Breast epithelium (tissue), 4 donors: ENCODE measurements at regions not wholly inside any gene's neighbourhood (a gene's known extent, or its start where the extent isn't known, plus 50 kb on each side); places are given as distances from the start of the nearest gene placed in this dataset.

Source experiments
- DNase-seq, 2 donors: peaks; one replicate each; pipeline ENCODE4 v3.0.0-alpha.2; 2019; ENCODE audit warnings: low spot score in 2 of 2
- H3K27ac ChIP-seq, 2 donors: fragments of 200-600 bp; sonication (generic) in 1 of 2; one replicate each; pipeline ENCODE4 v1.5.1; 2016 to 2019; ENCODE audit warnings: mild to moderate bottlenecking in 1 of 2
- H3K27me3 ChIP-seq, 2 donors: fragments of 200-600 bp; sonication (generic) in 1 of 2; one replicate each; pipeline versions ENCODE4 v1.5.1 to v1.6.0; 2017 to 2019; ENCODE audit warnings: control low read depth in 1 of 2, mild to moderate bottlenecking in 1 of 2
- H3K36me3 ChIP-seq: fragments of 200-600 bp; one replicate; pipeline ENCODE4 v1.5.1; 2019
- H3K4me1 ChIP-seq, 2 donors: fragments of 200-600 bp; sonication (generic); one replicate each; pipeline ENCODE4 v1.5.1; 2016 to 2019; ENCODE audit warnings: control low read depth in 1 of 2
- H3K4me3 ChIP-seq, 3 donors: fragments of 200-600 bp; sonication (generic); 1 replicate in 2 of 3; 2 replicates in 1 of 3; pipeline ENCODE4 v1.5.1; 2016 to 2019; ENCODE audit warnings: mild to moderate bottlenecking in 3 of 3, moderate library complexity in 2 of 3
- H3K9me3 ChIP-seq, 2 donors: fragments of 200-600 bp; sonication (generic) in 1 of 2; one replicate each; pipeline ENCODE4 v1.5.1; 2016 to 2019; ENCODE audit warnings: control low read depth in 1 of 2
- POLR2A ChIP-seq: fragments of 450-650 bp; IDR thresholded peaks from one replicate; pipeline ENCODE4 v1.6.1; 2016; ENCODE audit warnings: antibody characterized with exemption, mild to moderate bottlenecking, moderate library complexity
- POLR2AphosphoS5 ChIP-seq, 3 donors: sonication (generic); formaldehyde crosslinking; IDR thresholded peaks; one replicate each; pipeline ENCODE4 v1.6.1; 2017; ENCODE audit warnings: antibody characterized with exemption in 3 of 3
- intact Hi-C: fragments of 100-400 bp; cut with DNase I; formaldehyde crosslinking; loops from one replicate; pipeline ENCODE4 v1.15.1; 2023; ENCODE audit warnings: low total_unique reads
- TF ChIP-seq, protein P1 (sequence below), 3 donors: fragments of 450-650 bp; IDR thresholded peaks; one replicate each; pipeline ENCODE4 v1.5.1; 2016 to 2017; ENCODE audit warnings: antibody characterized with exemption in 3 of 3, mild to moderate bottlenecking in 3 of 3, moderate library complexity in 3 of 3

DNA sequence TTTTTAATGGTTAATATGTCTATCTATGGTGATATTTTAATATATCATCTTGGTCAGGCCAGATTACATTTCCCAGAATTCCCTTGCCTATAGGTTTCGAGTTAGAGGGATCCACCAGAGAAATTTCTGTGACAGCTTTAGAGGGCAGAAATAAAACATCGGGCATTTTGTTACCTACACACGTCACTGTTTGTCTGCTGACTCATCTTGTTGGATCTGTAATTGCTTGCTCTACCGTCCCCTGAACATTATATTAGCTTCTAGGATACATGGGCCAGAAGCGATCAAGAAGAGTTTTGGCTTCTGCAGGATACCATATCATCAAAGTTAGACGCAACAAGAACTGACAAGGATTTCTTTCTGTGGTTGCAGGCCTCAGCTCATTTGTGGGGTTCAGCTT is 795.8 kb upstream of the GCFC2 start:
- no peak overlapping the region for H3K4me3 ChIP-seq
- no peaks in the 10 kb centered on the region for H3K9me3 ChIP-seq
- H3K4me1 ChIP-seq, result no peaks in the 10 kb centered on the region
- intact Hi-C loops, result no loop called here
- no peaks in the 10 kb centered on the region for H3K27me3 ChIP-seq
- no peak overlapping the region for H3K27ac ChIP-seq
- no peak for TF ChIP-seq POLR2AphosphoS5 (IDR thresholded peaks at IDR 0.05)
- DNase-seq, result no peak
- no peaks in the 10 kb centered on the region for H3K36me3 ChIP-seq

DNA sequence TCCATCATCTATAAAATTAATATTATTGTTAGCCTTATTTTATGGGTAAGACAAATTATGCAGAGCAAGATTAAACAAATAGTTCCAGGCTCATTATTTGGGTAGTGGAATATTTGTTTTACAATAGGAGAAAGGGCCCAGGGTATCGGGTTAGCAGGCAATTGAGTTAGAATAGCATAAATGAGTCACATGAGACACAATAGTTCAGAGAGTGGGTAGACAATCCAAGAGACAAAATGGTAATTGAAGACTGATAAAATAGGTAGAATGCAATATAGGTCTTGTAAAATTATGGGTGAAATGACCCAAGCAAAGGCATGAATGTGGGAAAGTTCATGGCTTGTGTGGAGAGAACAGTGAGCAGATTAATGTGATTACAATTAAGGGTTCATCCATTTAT is 790.9 kb upstream of the GCFC2 start:
- no peak for DNase-seq
- H3K4me3 ChIP-seq, result no peak overlapping the region
- H3K36me3 ChIP-seq, result no peaks in the 10 kb centered on the region
- intact Hi-C loops, result no loop called here
- no peaks in the 10 kb centered on the region for H3K4me1 ChIP-seq
- no peaks in the 10 kb centered on the region for H3K9me3 ChIP-seq
- H3K27ac ChIP-seq, result no peak overlapping the region
- TF ChIP-seq, protein P1, sequence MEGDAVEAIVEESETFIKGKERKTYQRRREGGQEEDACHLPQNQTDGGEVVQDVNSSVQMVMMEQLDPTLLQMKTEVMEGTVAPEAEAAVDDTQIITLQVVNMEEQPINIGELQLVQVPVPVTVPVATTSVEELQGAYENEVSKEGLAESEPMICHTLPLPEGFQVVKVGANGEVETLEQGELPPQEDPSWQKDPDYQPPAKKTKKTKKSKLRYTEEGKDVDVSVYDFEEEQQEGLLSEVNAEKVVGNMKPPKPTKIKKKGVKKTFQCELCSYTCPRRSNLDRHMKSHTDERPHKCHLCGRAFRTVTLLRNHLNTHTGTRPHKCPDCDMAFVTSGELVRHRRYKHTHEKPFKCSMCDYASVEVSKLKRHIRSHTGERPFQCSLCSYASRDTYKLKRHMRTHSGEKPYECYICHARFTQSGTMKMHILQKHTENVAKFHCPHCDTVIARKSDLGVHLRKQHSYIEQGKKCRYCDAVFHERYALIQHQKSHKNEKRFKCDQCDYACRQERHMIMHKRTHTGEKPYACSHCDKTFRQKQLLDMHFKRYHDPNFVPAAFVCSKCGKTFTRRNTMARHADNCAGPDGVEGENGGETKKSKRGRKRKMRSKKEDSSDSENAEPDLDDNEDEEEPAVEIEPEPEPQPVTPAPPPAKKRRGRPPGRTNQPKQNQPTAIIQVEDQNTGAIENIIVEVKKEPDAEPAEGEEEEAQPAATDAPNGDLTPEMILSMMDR (IDR thresholded peaks at IDR 0.05), result no peak
- TF ChIP-seq POLR2A (no peak), POLR2AphosphoS5 (IDR thresholded peaks at IDR 0.05) (no peak)
- no peaks in the 10 kb centered on the region for H3K27me3 ChIP-seq

DNA sequence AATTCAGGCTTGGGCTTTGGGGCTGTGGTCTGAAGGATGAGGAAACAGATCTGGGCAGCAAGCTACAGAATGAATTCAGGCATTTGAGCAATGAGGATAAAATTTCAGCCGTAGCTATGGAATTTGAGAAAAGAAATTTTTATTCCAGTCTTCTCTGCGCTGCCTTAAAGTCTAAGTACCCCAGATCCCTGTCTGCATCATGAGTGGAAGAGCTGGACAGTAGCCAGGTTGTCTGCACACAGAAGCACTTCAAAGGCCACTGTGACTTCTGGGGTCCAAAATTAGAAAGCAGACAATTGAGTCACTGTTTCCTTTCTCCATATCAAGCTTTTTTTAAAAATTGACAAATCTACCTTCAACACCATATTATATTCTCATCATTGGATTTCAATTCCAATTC is 787.6 kb upstream of the GCFC2 start:
- TF ChIP-seq POLR2A, result no peak
- TF ChIP-seq, protein P1 (IDR thresholded peaks at IDR 0.05), result no peak
- no peak for TF ChIP-seq POLR2AphosphoS5 (IDR thresholded peaks at IDR 0.05)
- intact Hi-C loops, result no loop called here
- Histone ChIP-seq H3K4me3 (no peak overlapping the region), H3K9me3 (no peaks in the 10 kb centered on the region), H3K4me1 (no peaks in the 10 kb centered on the region), H3K36me3 (no peaks in the 10 kb centered on the region), H3K27me3 (no peaks in the 10 kb centered on the region), H3K27ac (no peak overlapping the region)
- no peak for DNase-seq

DNA sequence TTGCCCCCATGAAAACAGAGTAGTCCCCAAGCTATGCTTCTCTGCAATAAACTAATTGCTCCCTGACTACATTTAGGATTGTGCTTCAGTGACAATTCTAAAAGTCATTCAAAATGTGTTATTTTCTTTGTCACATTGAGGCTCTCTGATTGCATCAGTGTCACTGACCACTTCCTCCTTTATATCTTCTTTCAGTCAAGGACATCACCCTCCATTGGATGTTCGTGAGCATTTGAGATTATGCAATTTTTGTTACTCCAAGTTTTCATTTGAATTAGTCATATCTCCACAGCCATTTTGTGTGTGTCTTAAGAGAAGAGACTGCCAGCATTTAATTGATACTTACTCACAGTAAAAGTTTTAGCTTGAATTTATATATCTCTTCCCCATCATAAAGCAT is 780.8 kb upstream of the GCFC2 start:
- TF ChIP-seq POLR2AphosphoS5 (IDR thresholded peaks at IDR 0.05) (no peak), POLR2A (no peak)
- TF ChIP-seq, protein P1 (IDR thresholded peaks at IDR 0.05), result no peak
- DNase-seq, result no peak
- H3K27me3 ChIP-seq, result no peaks in the 10 kb centered on the region
- H3K4me3 ChIP-seq, result no peak overlapping the region
- H3K27ac ChIP-seq, result no peak overlapping the region
- H3K9me3 ChIP-seq, result no peaks in the 10 kb centered on the region
- no peaks in the 10 kb centered on the region for H3K4me1 ChIP-seq
- no peaks in the 10 kb centered on the region for H3K36me3 ChIP-seq
- intact Hi-C loops, result no loop called here

DNA sequence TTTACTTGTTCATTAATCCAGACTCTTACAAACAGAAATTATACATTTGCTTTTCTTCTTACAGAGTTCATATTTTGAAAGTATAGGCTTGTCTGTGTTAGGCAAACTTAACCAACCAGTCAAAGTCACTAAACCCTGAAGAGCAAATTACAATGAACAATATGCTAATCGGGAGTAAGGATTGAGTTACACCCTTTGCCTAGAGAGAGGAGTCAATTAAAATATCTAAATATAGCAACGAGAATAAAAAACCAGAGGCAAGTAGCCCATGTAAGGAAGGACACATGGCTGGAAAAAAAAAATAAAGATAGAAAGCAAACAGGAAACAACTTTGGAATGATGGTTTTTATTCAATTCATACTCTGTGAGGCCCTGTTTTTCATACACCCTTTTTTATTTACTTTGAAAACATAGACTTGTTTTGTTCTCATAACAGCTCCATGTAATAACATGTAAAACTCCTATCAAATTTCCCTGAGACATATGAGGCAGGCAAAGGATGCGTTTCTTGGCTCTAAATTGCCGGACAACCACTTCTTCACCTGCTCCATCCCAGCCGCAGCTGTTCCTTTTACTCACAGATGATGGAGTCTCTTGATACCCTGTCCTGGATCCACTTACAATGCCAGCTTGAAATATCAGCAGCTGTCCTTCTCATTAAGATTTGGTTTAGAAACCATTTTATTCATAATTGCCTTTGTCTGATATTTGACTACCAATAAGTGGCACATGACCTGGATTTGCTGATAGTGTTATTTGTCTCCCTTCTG is 767.7 kb upstream of the GCFC2 start:
- no peak for TF ChIP-seq POLR2A
- TF ChIP-seq POLR2AphosphoS5 (IDR thresholded peaks at IDR 0.05), result no peak
- TF ChIP-seq, protein P1 (IDR thresholded peaks at IDR 0.05), result no peak
- no peak for DNase-seq
- H3K4me3 ChIP-seq, result no peak overlapping the region
- H3K36me3 ChIP-seq, result no peaks in the 10 kb centered on the region
- H3K27me3 ChIP-seq, result no peaks in the 10 kb centered on the region
- H3K27ac ChIP-seq, result no peak overlapping the region
- intact Hi-C loops, result no loop called here
- no peaks in the 10 kb centered on the region for H3K4me1 ChIP-seq
- no peaks in the 10 kb centered on the region for H3K9me3 ChIP-seq
